ENCODE measurements at regions not wholly inside any gene's neighbourhood (a gene's known extent, or its start where the extent isn't known, plus 50 kb on each side); places are given as distances from the start of the nearest gene placed in this dataset.

GRCh38 chr13:62626771-62627170 lies 1211.1 kb upstream of the PCDH20 start:
- H3K36me3 ChIP-seq = no peaks in the 10 kb centered on the region
- WGBS = 63% methylated on average over 5 of the region's 5 CpGs
- no peaks in the 10 kb centered on the region for H3K9me3 ChIP-seq
- intact Hi-C loops (cut with DNase I) = no loop called here
- H3K27ac ChIP-seq = no peak overlapping the region
- H3K4me1 ChIP-seq (replicated peaks) = no peaks in the 10 kb centered on the region
- TF ChIP-seq POLR2A (IDR thresholded peaks at IDR 0.05) (no peak), POLR2AphosphoS5 (IDR thresholded peaks at IDR 0.05) (no peak)
- H3K4me3 ChIP-seq = no peak overlapping the region
- DNase-seq (ENCODE audit: low spot score) = no peak
- H3K27me3 ChIP-seq (replicated peaks; ENCODE audit: insufficient read depth) = no peaks in the 10 kb centered on the region

- H3K27me3 ChIP-seq (replicated peaks; ENCODE audit: insufficient read depth) = no peaks in the 10 kb centered on the region
- no peaks in the 10 kb centered on the region for H3K36me3 ChIP-seq
- no peaks in the 10 kb centered on the region for H3K9me3 ChIP-seq
- 88% methylated on average over 15 of the region's 15 CpGs for WGBS
- no peak overlapping the region for H3K4me3 ChIP-seq
- intact Hi-C loops (cut with DNase I) = no loop called here
- no peak for DNase-seq (ENCODE audit: low spot score)
- no peak for TF ChIP-seq CTCF (IDR thresholded peaks at IDR 0.05)
- TF ChIP-seq POLR2A (IDR thresholded peaks at IDR 0.05) = no peak
- no peak for TF ChIP-seq POLR2AphosphoS5 (IDR thresholded peaks at IDR 0.05)
- H3K27ac ChIP-seq = no peak overlapping the region
- no peaks in the 10 kb centered on the region for H3K4me1 ChIP-seq (replicated peaks)
Observed at GRCh38 chr13:62625214-62625881, 1209.7 kb upstream of the PCDH20 start.

GRCh38 chr13:62613819-62614218 lies 1198.2 kb upstream of the PCDH20 start:
- intact Hi-C loops (cut with DNase I) = no loop called here
- no peak overlapping the region for H3K4me3 ChIP-seq
- H3K4me1 ChIP-seq (replicated peaks) = no peaks in the 10 kb centered on the region
- no peak for DNase-seq (ENCODE audit: low spot score)
- WGBS = 78% methylated on average over 1 of the region's 1 CpG
- H3K27ac ChIP-seq = no peak overlapping the region
- TF ChIP-seq POLR2A (IDR thresholded peaks at IDR 0.05) (no peak), CTCF (IDR thresholded peaks at IDR 0.05) (no peak), POLR2AphosphoS5 (IDR thresholded peaks at IDR 0.05) (no peak)
- no peaks in the 10 kb centered on the region for H3K9me3 ChIP-seq
- H3K27me3 ChIP-seq (replicated peaks; ENCODE audit: insufficient read depth) = no peaks in the 10 kb centered on the region
- H3K36me3 ChIP-seq = no peaks in the 10 kb centered on the region

- no peak for DNase-seq (ENCODE audit: low spot score)
- TF ChIP-seq POLR2A (IDR thresholded peaks at IDR 0.05) = no peak
- TF ChIP-seq CTCF (IDR thresholded peaks at IDR 0.05) = no peak
- TF ChIP-seq POLR2AphosphoS5 (IDR thresholded peaks at IDR 0.05) = no peak
- Histone ChIP-seq H3K27ac (no peak overlapping the region), H3K4me3 (no peak overlapping the region), H3K27me3 (replicated peaks; ENCODE audit: insufficient read depth) (no peaks in the 10 kb centered on the region), H3K36me3 (no peaks in the 10 kb centered on the region), H3K9me3 (no peaks in the 10 kb centered on the region), H3K4me1 (replicated peaks) (no peaks in the 10 kb centered on the region)
- WGBS = 84% methylated on average over 2 of the region's 2 CpGs
- intact Hi-C loops (cut with DNase I) = no loop called here
Observed at GRCh38 chr13:62611343-62611742, 1195.7 kb upstream of the PCDH20 start.

GRCh38 chr13:62598708-62599107 lies 1183.1 kb upstream of the PCDH20 start:
- Histone ChIP-seq H3K4me1 (replicated peaks) (no peaks in the 10 kb centered on the region), H3K27me3 (replicated peaks; ENCODE audit: insufficient read depth) (no peaks in the 10 kb centered on the region), H3K27ac (no peak overlapping the region), H3K36me3 (no peaks in the 10 kb centered on the region), H3K4me3 (no peak overlapping the region), H3K9me3 (no peaks in the 10 kb centered on the region)
- WGBS = 73% methylated on average over 5 of the region's 5 CpGs
- intact Hi-C loops (cut with DNase I) = no loop called here
- DNase-seq (ENCODE audit: low spot score) = no peak
- TF ChIP-seq POLR2A (IDR thresholded peaks at IDR 0.05) (no peak), POLR2AphosphoS5 (IDR thresholded peaks at IDR 0.05) (no peak), CTCF (IDR thresholded peaks at IDR 0.05) (no peak)

Data from prostate gland (tissue), 2 donors.